AG10803 (cell line): ENCODE measurements at regions not wholly inside any gene's neighbourhood (a gene's known extent, or its start where the extent isn't known, plus 50 kb on each side); places are given as distances from the start of the nearest gene placed in this dataset.

ENCODE experiments used
- DNase-seq: peaks from one replicate; pipeline ENCODE4 v3.0.0; 2010; ENCODE audit warnings: low read depth
- H3K4me3 ChIP-seq: 2 replicates; pipeline ENCODE4 v1.5.1; 2011; ENCODE audit warnings: mild to moderate bottlenecking, low read length, control low read depth
- CTCF ChIP-seq: conservative IDR thresholded peaks from 2 replicates; pipeline ENCODE4 v1.5.1; 2011; ENCODE audit warnings: mild to moderate bottlenecking, low read length, control low read depth, inconsistent platforms

- DNase-seq = no peak
- H3K4me3 ChIP-seq = no peak overlapping the region
- no peak for TF ChIP-seq CTCF
These were observed 76.9 kb downstream of the HFE start for GRCh38 chr6:26164120-26164505.

GRCh38 chr6:26165261-26165790 lies 78.1 kb downstream of the HFE start:
- TF ChIP-seq CTCF = no peak
- no peak for DNase-seq
- no peak overlapping the region for H3K4me3 ChIP-seq

- no peak for DNase-seq
- no peak overlapping the region for H3K4me3 ChIP-seq
- no peak for TF ChIP-seq CTCF
These were observed 83.0 kb downstream of the HFE start for GRCh38 chr6:26170181-26170580.

- TF ChIP-seq CTCF = no peak
- no peak for DNase-seq
- peak overlapping the region; percentile 73 for H3K4me3 ChIP-seq
These were observed 84.0 kb downstream of the HFE start for GRCh38 chr6:26170951-26171841.

- DNase-seq = peak; percentile 53
- no peak for TF ChIP-seq CTCF
- peak overlapping the region; percentile 73 for H3K4me3 ChIP-seq
These were observed 85.4 kb downstream of the HFE start for GRCh38 chr6:26172608-26172968.

- H3K4me3 ChIP-seq = no peak overlapping the region
- DNase-seq = no peak
- no peak for TF ChIP-seq CTCF
These were observed 86.6 kb downstream of the HFE start for GRCh38 chr6:26173836-26174145.

GRCh38 chr6:26175033-26175427 lies 87.8 kb downstream of the HFE start:
- no peak overlapping the region for H3K4me3 ChIP-seq
- no peak for DNase-seq
- TF ChIP-seq CTCF = no peak
